Esophagus squamous epithelium (tissue), 4 donors: ENCODE measurements at regions not wholly inside any gene's neighbourhood (a gene's known extent, or its start where the extent isn't known, plus 50 kb on each side); places are given as distances from the start of the nearest gene placed in this dataset.
A peak's percentile ranks its signal among the peaks of the same experiment; 100 is the strongest.

Source experiments
- CTCF ChIP-seq, 6 experiments: fragments of 450-650 bp in 4 of 6; fragments of 200-600 bp in 2 of 6; sonication (generic) in 2 of 6; IDR thresholded peaks; one replicate each; pipeline ENCODE4 v1.5.1; 2016 to 2019; ENCODE audit warnings: antibody characterized with exemption in 6 of 6, mild to moderate bottlenecking in 4 of 6, moderate library complexity in 4 of 6
- POLR2A ChIP-seq, 4 donors: fragments of 450-650 bp; IDR thresholded peaks; one replicate each; pipeline ENCODE4 v1.6.1; 2017; ENCODE audit warnings: antibody characterized with exemption in 4 of 4, mild to moderate bottlenecking in 4 of 4, moderate library complexity in 3 of 4

- no peak for TF ChIP-seq POLR2A (IDR thresholded peaks at IDR 0.05)
- peak in 1 of 6 experiments; percentile 10 for TF ChIP-seq CTCF (IDR thresholded peaks at IDR 0.05)
These were observed 1693.4 kb upstream of the SLC39A10 start for GRCh38 chr2:193963472-193964119.
